IPS DF 6.9 (cell line): ENCODE measurements at regions not wholly inside any gene's neighbourhood (a gene's known extent, or its start where the extent isn't known, plus 50 kb on each side); places are given as distances from the start of the nearest gene placed in this dataset.
"Not testable (repeated sequence)": the region's sequence is repeated elsewhere in the genome, so short reads cannot be mapped to it uniquely, and the experiment has no call there.

ENCODE experiments used
- DNase-seq: peaks from one replicate; pipeline ENCODE4 v3.0.0-alpha.2; 2013; ENCODE audit warnings: low read depth, low spot score
- H3K27ac ChIP-seq: one replicate; pipeline ENCODE4 v1.5.1; 2013; ENCODE audit warnings: low read length, control low read depth
- H3K27me3 ChIP-seq: 2 replicates; pipeline ENCODE4 v1.6.1; 2013; ENCODE audit warnings: mild to moderate bottlenecking, low read length; ENCODE audit not compliant: control insufficient read depth, insufficient read depth
- H3K36me3 ChIP-seq: 2 replicates; pipeline ENCODE4 v1.6.1; 2013; ENCODE audit warnings: low read length; ENCODE audit not compliant: control insufficient read depth, insufficient read depth
- H3K4me1 ChIP-seq: 2 replicates; pipeline ENCODE4 v1.6.1; 2013; ENCODE audit warnings: low read length; ENCODE audit not compliant: control insufficient read depth, insufficient read depth
- H3K4me3 ChIP-seq: 2 replicates; pipeline ENCODE4 v1.5.1; 2013; ENCODE audit warnings: mild to moderate bottlenecking, low read length
- H3K9me3 ChIP-seq: 2 replicates; pipeline ENCODE4 v1.6.1; 2013; ENCODE audit warnings: low read length, inconsistent platforms; ENCODE audit not compliant: control insufficient read depth, insufficient read depth
- WGBS: extraction: QIAGEN DNeasy Blood & Tissue Kit; methylation state at CpG from one replicate; pipeline ENCODE4 v1.1.7; 2013; ENCODE audit warnings: mixed read lengths, missing lambda C conversion rate; ENCODE audit not compliant: insufficient read length, insufficient coverage; 5-methylcytosine and 5-hydroxymethylcytosine counted together

DNA sequence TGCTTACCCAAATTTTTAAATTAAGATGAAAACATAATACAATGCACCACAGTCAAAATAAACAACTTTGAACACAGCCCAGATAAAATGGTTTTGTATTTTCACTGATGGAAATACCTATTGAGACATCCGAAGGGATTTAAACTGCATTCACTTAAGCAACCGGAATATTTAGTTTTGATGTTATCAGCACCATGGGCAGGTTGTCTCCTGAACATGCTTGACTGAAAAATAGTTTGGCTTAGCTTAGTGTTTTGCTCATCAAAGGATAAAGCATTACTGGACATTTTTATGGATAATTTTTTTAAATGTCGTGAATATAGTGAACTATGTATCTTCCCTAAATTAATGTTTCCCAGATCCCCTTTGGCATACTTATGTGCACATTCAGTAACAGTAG is 177.5 kb downstream of the GJA1 start:
- no peak overlapping the region for H3K27ac ChIP-seq
- DNase-seq = no peak
- no peak overlapping the region for H3K4me3 ChIP-seq
- no peaks in the 10 kb centered on the region for H3K4me1 ChIP-seq
- H3K27me3 ChIP-seq = no peaks in the 10 kb centered on the region
- H3K36me3 ChIP-seq = no peaks in the 10 kb centered on the region
- WGBS = no CpG with 5 or more reads among the region's 3 CpGs
- no peaks in the 10 kb centered on the region for H3K9me3 ChIP-seq

DNA sequence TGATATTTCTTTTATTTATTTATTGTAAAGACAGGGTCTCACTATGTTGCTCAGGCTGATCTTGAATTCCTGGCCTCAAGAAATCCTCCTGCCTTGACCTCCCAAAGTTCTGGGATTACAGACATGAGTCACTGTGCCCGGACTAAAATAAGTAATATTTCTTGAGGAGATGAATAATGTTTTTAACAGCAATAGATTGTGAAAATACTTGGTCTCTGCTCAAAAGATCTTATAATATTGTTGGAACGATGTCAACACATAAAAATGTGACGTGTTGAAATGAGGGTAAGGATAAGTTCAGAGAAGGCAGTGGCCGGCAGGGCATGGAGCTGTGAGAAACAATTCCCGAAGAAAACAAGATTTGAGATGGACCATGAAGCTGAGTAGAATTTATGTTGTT is 178.7 kb downstream of the GJA1 start:
- no peak overlapping the region for H3K4me3 ChIP-seq
- WGBS = 100% methylated on average over 2 of the region's 5 CpGs
- no peaks in the 10 kb centered on the region for H3K36me3 ChIP-seq
- H3K9me3 ChIP-seq = no peaks in the 10 kb centered on the region
- no peak overlapping the region for H3K27ac ChIP-seq
- no peaks in the 10 kb centered on the region; the same call in 1 of the 2 replicates for H3K4me1 ChIP-seq
- H3K27me3 ChIP-seq = no peaks in the 10 kb centered on the region
- no peak for DNase-seq

DNA sequence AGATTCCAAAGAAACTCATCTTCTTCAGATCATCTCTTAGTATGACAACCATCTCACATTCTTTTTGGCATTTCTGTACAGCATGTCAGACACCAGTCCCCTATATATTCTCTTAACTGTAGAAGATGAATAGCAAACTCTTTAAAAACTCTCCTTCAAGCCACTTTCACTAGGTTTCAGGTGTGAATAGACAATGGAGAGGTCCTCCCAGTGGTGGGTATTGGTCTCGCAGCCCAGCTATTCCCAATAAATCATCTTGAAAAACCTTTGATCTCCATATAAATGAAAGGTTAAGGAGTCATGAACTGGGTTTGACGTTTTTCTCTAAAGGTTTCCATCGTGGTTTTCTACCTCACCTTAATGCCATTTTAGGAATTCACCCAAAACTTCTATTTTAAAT is 180.0 kb downstream of the GJA1 start:
- Histone ChIP-seq H3K4me1 (no peaks in the 10 kb centered on the region; the same call in 1 of the 2 replicates), H3K36me3 (no peaks in the 10 kb centered on the region), H3K9me3 (no peaks in the 10 kb centered on the region), H3K27ac (no peak overlapping the region), H3K4me3 (no peak overlapping the region), H3K27me3 (no peaks in the 10 kb centered on the region)
- DNase-seq = no peak
- no CpG with 5 or more reads among the region's 3 CpGs for WGBS

DNA sequence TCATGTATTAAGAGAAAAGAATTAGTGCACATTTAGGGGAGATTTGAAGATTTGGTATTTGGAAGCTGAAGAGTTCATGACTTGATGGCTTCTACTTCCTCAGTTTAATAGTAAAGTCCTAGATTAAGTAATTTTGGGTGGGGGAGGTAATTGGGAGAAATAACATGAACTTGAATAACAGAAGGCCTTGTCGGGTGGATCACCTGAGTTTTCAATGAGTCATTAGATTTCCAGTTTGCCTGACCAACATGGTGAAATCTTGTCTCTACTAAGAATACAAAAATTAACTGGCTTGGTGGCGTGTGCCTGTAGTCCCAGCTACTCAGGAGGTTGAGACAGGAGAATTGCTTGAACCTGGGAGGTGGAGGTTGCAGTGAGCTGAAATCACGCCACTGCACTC is 181.0 kb downstream of the GJA1 start:
- Histone ChIP-seq H3K4me1 (no peaks in the 10 kb centered on the region; the same call in 1 of the 2 replicates), H3K27me3 (no peaks in the 10 kb centered on the region), H3K9me3 (no peaks in the 10 kb centered on the region), H3K27ac (no peak overlapping the region), H3K4me3 (no peak overlapping the region), H3K36me3 (no peaks in the 10 kb centered on the region)
- DNase-seq = no peak
- no CpG with 5 or more reads among the region's 3 CpGs for WGBS

DNA sequence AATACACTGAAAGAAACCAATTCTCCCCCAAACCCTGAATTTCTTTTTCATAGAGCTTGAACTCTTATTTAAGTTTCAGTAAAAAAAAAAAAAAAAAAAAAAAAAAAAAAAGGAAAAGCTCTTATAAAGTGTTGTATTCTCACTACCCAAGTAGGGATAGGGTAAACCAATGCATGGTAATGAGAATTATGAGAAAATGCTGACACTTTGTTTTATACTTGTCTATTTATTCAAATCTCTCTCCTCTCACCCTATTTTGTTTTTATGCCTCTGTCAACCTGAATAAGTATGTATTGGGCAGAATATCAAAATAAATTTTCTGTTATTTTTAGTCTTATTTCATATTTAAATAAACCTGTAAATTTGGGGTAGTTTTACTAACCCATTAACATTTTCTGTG is 181.9 kb downstream of the GJA1 start:
- Histone ChIP-seq H3K36me3 (no peaks in the 10 kb centered on the region), H3K27ac (no peak overlapping the region), H3K27me3 (no peaks in the 10 kb centered on the region), H3K4me1 (no peaks in the 10 kb centered on the region; the same call in 1 of the 2 replicates), H3K4me3 (no peak overlapping the region), H3K9me3 (no peaks in the 10 kb centered on the region)
- DNase-seq = no peak

DNA sequence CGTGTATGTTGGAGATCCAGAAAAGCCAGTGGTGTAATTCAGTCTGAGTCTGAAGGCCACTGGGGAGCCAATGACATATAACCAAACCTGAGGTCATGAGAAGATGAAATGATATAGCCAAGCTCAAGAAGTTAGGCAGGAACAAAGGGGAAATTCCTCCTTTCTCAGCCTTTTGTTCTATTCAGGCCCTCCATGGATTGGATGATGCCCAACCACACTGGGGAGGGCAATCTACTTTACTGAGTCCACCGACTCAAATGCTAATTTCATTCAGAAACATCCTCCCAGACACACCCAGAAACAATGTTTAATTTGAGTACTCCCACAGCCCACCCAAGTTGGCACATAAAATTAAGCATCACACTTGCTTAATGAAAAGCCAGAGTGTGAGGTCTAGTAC is 183.6 kb downstream of the GJA1 start:
- H3K27ac ChIP-seq = peak overlapping the region; percentile 53
- H3K9me3 ChIP-seq = no peaks in the 10 kb centered on the region
- H3K36me3 ChIP-seq = no peaks in the 10 kb centered on the region
- H3K4me1 ChIP-seq = no peaks in the 10 kb centered on the region; the same call in 1 of the 2 replicates
- no peak overlapping the region; the same call in 1 of the 2 replicates for H3K4me3 ChIP-seq
- peak; percentile 89 for DNase-seq
- no peaks in the 10 kb centered on the region for H3K27me3 ChIP-seq
- WGBS = no CpG with 5 or more reads among the region's 2 CpGs

DNA sequence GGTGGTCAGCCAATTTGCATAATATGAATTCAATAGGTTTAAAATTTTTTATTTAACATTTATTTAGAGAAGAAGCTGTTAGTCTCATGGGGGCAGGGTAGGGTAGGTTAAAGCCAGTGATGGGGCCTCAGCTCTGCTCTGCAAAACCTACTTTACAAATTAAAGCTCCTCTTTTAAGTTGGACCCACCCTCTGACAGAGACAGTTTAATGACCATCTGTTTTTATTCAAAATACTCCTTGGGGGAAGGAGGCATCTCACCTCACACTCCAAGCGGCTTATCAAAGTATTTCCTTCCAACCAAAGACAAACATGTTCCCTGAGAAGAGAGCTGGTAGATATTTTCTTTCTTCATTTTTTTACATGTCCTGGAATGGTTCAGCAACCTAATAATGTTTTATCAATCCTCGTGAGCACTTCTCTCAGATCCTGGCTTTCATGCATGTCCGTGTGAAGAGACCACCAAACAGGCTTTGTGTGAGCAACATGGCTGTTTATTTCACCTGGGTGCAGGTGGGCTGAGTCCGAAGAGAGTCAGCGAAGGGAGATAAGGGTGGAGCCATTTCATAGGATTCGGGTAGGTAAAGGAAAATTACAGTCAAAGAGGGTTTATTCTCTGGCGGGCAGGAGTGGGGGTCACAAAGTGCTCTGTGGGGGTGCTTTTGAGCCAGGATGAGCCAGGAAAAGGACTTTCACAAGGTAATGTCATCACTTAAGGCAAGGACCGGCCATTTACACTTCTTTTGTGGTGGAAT is 184.7 kb downstream of the GJA1 start:
- no CpG with 5 or more reads among the region's 8 CpGs for WGBS
- Histone ChIP-seq H3K4me3 (no peak overlapping the region; the same call in 1 of the 2 replicates), H3K9me3 (no peaks in the 10 kb centered on the region), H3K27ac (peak overlapping the region; percentile 62), H3K36me3 (no peaks in the 10 kb centered on the region), H3K4me1 (no peaks in the 10 kb centered on the region; the same call in 1 of the 2 replicates), H3K27me3 (no peaks in the 10 kb centered on the region)
- DNase-seq = peak; percentile 55

DNA sequence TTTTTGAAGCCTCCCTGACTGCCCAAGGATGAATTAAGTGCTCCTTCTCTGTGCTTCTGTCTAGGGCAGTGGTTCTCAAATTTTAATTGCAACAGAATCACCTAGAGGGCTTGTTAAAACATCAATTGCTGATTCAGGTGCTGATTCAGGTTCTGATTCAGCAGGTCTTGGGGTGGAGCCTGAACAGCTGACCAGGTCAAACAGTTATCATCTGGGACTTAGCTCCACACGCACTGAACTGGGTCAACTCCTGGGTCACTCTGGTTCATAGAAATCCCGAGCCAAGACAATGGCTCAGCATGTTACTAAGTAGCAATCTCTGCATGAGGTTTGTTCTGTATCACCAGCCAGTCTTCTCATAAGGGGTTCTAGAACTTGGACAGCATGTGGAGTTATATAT is 192.3 kb downstream of the GJA1 start:
- WGBS = no CpG with 5 or more reads among the region's 2 CpGs
- no peak for DNase-seq
- Histone ChIP-seq H3K4me3 (no peak overlapping the region), H3K27ac (no peak overlapping the region), H3K4me1 (no peaks in the 10 kb centered on the region), H3K36me3 (no peaks in the 10 kb centered on the region; the same call in 1 of the 2 replicates), H3K27me3 (no peaks in the 10 kb centered on the region), H3K9me3 (no peaks in the 10 kb centered on the region; the same call in 1 of the 2 replicates)

DNA sequence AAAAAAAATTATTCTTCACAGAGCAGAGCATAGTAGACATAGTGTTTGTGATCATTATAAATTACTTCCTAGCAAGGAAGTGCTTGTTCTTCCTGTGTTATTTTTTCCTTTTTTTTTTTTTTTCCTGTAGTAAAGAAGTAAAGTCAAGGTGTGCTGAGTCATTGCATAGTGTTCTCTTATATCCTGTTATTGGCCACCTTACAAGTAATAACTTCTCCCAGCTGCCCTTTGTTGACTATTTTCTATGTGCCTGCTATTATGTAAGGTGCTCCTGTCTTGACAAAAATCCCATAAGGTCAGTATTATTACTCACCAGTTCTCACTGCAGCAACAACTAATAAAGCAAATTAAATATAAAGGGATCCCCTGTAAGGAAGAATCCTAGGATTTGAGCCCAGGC is 195.3 kb downstream of the GJA1 start:
- Histone ChIP-seq H3K36me3 (peaks cover 4% of the 10 kb centered on the region; the same call in 1 of the 2 replicates), H3K4me3 (no peak overlapping the region), H3K27me3 (no peaks in the 10 kb centered on the region), H3K27ac (no peak overlapping the region), H3K4me1 (no peaks in the 10 kb centered on the region), H3K9me3 (peaks cover 2% of the 10 kb centered on the region)
- no peak for DNase-seq

DNA sequence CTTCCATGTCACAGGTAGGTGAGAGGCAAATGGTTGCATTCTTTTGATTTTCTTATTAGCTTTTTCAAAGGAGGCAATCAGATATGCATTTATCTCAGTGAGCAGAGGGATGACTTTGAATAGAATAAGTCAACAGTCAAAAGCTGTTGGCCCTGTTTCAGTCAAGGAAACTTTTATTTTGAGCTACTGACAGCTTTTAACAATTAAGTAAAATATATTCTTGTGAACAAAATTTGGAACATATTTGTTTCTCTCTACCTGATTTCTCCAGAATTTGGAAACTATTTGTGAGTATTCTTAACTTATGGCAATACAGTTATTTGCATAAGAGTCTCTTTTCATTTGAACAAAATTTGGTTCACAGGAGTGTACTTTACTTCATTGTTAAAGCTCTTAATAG is 196.3 kb downstream of the GJA1 start:
- not testable (repeated sequence) for H3K36me3 ChIP-seq, H3K4me1 ChIP-seq, H3K27ac ChIP-seq, DNase-seq, H3K9me3 ChIP-seq, H3K4me3 ChIP-seq, H3K27me3 ChIP-seq

DNA sequence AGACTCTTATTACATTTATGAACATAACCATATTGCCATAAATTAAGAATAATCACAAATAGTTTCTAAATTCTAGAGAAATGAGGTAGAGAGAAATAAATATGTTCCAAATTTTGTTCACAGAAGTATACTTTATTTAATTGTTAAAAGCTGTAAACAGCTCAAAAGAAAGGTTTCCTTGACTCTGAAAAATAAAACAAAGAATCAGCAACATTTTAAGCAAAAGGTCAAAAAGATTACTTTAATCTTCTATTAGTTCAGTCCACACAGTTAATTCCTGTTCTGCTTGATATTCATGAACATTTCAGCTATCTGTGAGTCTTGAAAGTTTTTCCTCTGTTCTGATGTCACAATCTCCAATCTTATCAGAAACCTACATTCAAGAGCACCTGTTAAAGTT is 197.9 kb downstream of the GJA1 start:
- Histone ChIP-seq H3K27ac (no peak overlapping the region), H3K27me3 (no peaks in the 10 kb centered on the region), H3K9me3 (peaks cover 5% of the 10 kb centered on the region), H3K36me3 (peaks cover 4% of the 10 kb centered on the region; the same call in 1 of the 2 replicates), H3K4me3 (no peak overlapping the region), H3K4me1 (no peaks in the 10 kb centered on the region)
- no peak for DNase-seq
